GM12891 (cell line): ENCODE measurements at regions not wholly inside any gene's neighbourhood (a gene's known extent, or its start where the extent isn't known, plus 50 kb on each side); places are given as distances from the start of the nearest gene placed in this dataset.
"Not testable (repeated sequence)": the region's sequence is repeated elsewhere in the genome, so short reads cannot be mapped to it uniquely, and the experiment has no call there.

Source experiments
- DNase-seq: peaks from one replicate; pipeline ENCODE4 v3.0.0; 2011; ENCODE audit warnings: low spot score; ENCODE audit not compliant: insufficient read length
- FAIRE-seq: peaks from 2 replicates; lab custom pipeline; 2011; peaks lifted over from hg19 to GRCh38; lab: Jason Lieb, UNC
- SPI1 ChIP-seq: IDR thresholded peaks from 2 replicates; pipeline ENCODE4 v1.6.1; 2011; ENCODE audit warnings: low read depth, low read length, control low read depth

DNA sequence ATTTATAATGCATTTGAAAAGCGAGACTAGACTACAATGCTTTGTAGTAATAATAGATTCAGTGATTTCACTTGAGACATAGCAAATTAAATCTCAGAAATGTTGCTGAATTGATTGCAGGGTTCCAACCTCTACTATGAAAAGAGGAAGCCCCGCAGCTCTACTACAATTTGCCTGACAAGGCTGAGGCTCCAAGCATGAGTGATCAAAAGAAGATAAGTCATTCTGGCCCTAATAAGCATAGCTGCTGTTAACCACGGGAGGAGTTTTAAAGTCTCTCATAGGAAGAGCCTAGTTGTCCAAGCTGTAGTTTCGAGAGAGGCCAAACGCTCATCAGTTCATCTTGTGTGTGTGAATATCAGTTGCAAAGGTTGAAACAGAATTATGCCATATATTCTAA, 920.6 kb downstream of the SPATA31A7 start:
- peak; percentile 14; the same call in 1 of the 2 replicates for TF ChIP-seq SPI1
- DNase-seq, FAIRE-seq: not testable (repeated sequence)

DNA sequence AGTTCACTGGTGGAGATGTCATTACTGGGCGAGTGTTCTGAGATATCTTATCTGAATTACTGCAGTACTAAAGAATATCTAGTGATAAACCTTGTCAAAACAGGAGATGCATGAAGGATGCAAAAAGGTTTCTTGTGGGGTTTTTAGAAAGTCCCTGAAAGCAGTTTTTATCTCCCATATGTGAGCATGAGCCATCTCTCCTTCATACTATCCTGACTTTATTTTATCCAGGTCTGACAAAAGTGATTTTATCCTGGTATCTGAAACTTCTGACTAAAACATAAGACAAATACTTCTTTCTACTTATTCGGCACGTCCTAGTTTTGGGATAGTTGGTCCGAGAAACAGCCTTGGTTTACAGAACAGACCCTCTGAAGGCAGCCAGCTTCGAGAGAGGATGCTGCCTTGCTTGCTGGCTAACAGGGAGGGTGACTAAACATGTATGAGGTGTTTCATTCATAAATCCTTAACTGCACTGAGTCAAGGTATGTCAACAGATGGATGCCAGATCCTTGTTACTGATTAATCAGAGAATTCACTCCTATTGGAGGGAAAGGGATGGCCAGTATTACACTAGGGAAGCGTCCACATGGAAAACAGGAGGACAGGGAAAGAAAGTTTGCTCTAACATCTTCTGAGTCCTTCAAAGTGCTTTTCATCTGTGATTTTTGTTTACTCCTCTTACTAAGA, 927.3 kb downstream of the SPATA31A7 start:
- not testable (repeated sequence) for FAIRE-seq

DNA sequence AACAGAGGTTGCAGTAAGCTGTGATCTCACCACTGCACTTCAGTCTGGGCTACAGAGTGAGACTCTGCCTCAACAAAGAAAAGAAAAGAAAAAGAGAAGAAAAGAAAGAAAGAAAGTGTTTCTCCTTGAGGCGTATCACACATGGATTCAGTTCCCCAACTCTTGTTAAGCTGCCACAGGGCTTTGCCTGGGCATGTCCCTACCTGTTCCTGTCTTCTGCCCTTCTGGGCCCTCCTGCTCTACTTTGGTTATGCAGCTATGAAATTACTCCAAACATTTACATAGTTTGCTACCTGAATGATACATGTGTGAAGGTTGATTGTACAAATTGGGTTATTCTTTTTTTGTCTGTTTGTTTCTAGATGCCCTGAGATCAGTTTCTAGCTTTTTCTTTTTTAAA, 929.8 kb downstream of the SPATA31A7 start:
- DNase-seq, FAIRE-seq: not testable (repeated sequence)

More for the DNA sequence above, 927.3 kb downstream of the SPATA31A7 start:
- not testable (repeated sequence) for DNase-seq

DNA sequence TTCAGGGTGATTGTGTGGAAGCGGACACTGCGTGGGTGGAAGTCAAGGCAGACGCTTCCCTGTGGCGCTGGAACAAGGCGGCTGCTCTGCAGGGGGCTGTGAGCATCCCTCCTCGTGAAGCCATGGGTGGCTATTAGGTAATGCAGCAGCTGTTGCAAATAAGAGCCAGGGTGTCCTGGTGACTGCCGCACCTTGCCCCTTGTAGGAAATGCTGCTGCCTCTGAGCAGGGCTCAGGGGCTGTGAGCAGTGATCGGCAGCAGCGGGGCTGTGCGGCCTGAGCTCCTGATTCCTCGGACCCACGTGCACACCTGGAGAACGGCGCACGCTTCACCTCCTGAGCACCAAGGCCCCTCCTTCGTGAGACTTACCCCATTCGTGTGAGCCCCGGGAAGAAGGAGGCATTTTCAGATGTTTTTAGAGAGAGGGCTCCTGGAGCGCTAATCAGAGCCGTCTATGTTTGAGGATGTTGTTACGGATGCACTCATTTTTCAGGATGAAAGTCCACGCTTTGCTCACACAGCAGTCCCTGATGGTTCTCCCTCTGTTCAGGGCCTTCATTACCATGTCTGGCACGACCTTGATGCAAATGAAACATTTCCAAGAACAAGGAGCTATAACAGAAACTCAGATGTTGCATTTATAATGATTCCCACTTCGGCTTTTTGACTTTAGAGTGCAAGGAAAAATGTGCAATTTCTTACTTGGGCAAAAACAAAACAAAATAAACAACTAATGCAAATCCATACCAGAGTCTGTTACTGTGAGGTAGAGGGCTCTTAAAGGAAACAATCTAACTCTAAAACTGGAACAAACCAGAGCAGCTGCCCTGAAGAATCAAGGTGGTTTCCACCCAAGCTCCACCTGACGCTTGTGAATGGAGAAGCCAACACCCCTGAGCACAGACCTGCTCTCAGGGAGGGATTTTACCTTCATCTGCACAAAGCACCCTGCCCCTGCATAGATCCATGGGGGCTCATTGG, 936.1 kb downstream of the SPATA31A7 start:
- not testable (repeated sequence) for DNase-seq, FAIRE-seq

DNA sequence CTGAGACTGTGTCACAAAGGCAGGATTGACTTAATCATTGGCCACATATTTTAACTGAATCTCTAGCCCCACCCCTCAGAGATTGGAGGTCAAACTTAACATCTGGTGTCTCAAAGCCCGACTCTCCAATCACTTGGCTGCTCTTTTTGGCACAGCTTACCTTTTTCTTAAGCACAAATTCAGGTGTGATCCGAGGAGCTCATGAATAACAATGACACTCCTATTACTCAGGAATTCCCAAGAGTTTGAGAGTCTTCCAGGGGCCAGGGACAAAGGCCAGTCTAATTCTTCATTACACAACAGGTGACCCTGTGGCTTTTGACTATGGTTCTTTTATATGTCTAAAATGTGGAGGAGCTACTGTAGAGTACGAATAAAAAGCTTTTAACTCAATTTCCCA, 945.2 kb downstream of the SPATA31A7 start:
- not testable (repeated sequence) for FAIRE-seq, DNase-seq

DNA sequence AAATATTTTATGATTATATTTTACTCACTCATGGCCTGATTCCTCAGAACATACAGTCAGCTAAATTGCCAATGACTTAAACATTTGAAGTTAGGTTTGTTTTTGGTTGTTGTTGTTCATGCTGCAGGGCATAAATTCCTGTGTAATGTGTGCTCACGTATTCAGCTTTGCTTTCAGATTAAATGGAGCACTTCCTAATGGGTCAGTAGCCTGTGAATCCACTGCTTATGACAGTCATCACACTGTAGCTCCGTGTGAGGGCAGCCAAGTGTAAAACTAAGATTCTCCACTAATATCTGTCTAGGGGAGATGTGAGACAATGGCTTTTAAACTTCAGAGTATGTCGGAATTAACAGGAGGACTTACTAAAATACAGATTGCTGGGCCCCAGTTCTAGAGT, 955.8 kb downstream of the SPATA31A7 start:
- FAIRE-seq, DNase-seq: not testable (repeated sequence)
